ENCODE measurements at regions not wholly inside any gene's neighbourhood (a gene's known extent, or its start where the extent isn't known, plus 50 kb on each side); places are given as distances from the start of the nearest gene placed in this dataset.

DNA sequence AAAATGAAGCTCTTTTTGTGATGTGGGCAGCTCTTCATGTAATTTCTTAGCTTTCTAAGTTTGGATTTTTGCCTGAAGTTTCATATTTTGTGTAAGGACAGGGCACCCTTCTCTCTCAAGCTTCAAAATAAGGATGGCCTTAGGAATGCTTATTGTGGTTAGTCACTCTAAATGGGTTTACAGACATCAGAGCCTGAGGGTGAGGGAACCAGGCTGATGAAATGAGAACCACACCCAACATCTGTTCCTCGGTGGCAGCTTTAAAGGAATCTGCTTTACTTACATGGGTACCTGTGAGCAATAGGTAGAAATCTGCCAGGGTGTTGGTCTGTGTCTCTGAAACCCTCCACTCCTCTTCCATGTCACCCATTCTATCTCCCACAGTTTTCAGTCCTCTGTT, 174.3 kb downstream of the EMX2 start:
- peaks cover 21% of the 10 kb centered on the region for H3K27me3 Mint-ChIP-seq (ENCODE audit: unreplicated experiment)
- DNase-seq, result no peak
- BruUV-seq (replicated peaks), result no TSS peak
- no peak overlapping the region for H3K4me3 Mint-ChIP-seq (ENCODE audit: low read depth, unreplicated experiment)
- H3K36me3 Mint-ChIP-seq (ENCODE audit: insufficient read depth, unreplicated experiment), result no peaks in the 10 kb centered on the region
- no peaks in the 10 kb centered on the region for H3K4me1 Mint-ChIP-seq (ENCODE audit: low read depth, unreplicated experiment)
- CTCF ChIA-PET, result no interaction called here
- intact Hi-C loops (cut with micrococcal nuclease; ENCODE audit: unreplicated experiment), result no loop called here
- H3K9me3 Mint-ChIP-seq (ENCODE audit: low read depth, unreplicated experiment), result no peaks in the 10 kb centered on the region
- no peak overlapping the region for H3K27ac Mint-ChIP-seq (ENCODE audit: unreplicated experiment)
- TF ChIP-seq, protein P1, sequence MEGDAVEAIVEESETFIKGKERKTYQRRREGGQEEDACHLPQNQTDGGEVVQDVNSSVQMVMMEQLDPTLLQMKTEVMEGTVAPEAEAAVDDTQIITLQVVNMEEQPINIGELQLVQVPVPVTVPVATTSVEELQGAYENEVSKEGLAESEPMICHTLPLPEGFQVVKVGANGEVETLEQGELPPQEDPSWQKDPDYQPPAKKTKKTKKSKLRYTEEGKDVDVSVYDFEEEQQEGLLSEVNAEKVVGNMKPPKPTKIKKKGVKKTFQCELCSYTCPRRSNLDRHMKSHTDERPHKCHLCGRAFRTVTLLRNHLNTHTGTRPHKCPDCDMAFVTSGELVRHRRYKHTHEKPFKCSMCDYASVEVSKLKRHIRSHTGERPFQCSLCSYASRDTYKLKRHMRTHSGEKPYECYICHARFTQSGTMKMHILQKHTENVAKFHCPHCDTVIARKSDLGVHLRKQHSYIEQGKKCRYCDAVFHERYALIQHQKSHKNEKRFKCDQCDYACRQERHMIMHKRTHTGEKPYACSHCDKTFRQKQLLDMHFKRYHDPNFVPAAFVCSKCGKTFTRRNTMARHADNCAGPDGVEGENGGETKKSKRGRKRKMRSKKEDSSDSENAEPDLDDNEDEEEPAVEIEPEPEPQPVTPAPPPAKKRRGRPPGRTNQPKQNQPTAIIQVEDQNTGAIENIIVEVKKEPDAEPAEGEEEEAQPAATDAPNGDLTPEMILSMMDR (IDR thresholded peaks at IDR 0.05; ENCODE audit: unreplicated experiment), result no peak

DNA sequence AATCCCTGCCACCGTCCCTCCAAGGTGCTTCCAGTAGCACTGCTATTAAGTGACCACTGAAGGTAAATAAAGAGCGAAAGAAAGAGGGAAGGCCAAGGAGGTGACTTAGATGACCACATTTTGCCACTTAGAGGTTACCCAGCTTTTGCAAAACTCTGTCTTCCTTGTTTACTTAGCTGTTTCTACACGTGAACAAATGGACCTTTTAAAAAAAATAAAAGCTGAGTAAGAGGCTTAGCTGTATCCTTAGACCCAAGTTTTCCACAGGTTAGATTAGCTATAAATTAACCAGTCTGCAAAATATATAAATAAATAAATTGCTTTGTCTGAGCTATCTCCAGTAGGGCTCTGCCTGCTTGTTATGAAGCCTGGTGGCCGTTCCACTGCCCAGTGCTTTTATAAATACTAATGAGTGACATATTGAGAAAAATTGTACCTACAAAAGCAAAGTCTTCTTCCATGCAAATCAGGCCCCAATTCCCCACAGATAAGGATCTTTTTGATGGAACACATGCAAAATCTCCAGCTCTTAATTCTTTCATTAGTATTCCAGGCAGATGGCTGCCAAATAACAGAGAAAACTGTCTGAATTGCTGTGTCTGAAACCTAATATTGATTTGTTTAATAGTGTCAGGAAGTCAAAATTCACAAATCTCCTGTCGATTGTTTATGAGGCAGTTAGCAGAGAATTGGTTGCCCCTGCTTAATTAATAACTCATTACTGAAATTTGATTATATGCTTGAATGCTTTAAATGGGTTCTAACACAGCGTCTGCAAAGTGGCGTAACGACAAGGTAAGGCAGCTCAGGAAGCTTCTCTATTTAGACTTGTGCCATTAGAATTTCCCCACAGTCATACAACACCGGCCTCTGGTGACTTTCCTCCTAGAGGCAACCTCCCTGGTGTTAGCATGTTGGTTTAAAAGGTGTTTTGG, 176.7 kb downstream of the EMX2 start:
- DNase-seq, result no peak
- H3K27ac Mint-ChIP-seq (ENCODE audit: unreplicated experiment), result no peak overlapping the region
- TF ChIP-seq, protein P1 (IDR thresholded peaks at IDR 0.05; ENCODE audit: unreplicated experiment), result no peak
- H3K27me3 Mint-ChIP-seq (ENCODE audit: unreplicated experiment), result peaks cover 11% of the 10 kb centered on the region
- no TSS peak for BruUV-seq (replicated peaks)
- CTCF ChIA-PET, result no interaction called here
- intact Hi-C loops (cut with micrococcal nuclease; ENCODE audit: unreplicated experiment), result no loop called here
- no peak overlapping the region for H3K4me3 Mint-ChIP-seq (ENCODE audit: low read depth, unreplicated experiment)
- no peaks in the 10 kb centered on the region for H3K9me3 Mint-ChIP-seq (ENCODE audit: low read depth, unreplicated experiment)
- H3K4me1 Mint-ChIP-seq (ENCODE audit: low read depth, unreplicated experiment), result no peaks in the 10 kb centered on the region
- H3K36me3 Mint-ChIP-seq (ENCODE audit: insufficient read depth, unreplicated experiment), result no peaks in the 10 kb centered on the region

DNA sequence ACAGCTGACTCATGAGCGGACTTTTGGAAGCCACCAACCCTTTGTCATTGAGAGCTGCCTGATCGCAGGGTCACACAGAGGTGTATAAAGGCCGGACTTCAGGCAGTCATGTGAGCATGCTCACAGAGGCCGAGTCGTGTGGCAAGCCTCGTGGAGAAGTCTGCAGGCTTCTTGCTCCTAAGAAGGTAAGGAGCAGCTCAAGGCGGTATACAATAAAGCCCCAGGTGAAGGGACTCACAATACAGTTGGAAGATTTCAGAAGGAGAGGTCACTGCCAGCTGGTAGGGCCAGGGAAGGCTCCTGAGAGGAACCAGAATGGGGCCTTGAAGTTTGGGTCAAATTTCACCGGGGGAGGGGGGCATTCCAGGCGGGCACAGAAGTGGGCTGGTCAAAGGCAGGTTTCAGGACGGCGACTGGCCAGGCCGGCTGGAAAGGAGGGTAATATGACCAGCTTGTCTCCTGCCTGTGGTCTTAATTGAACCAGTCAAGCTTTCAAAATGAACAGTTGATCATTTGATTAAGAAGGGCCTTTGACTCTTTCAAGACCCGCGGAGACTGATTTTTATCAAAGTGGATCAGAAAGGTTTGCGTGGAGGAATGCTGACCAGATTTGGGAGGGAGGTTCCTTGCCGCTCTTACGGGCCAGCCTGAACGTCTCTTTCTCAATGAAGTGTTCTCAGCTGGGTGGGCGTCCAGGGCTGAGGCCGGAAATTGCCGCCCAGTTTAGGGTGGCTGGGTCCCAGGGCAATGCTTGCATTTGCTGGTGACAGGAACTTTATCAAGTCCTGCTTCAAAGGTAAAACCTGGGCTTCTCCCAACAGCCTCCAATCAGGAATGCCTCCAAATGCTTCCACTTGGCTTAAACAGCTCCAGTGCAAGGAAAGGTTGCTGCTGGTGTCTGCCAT, 178.6 kb downstream of the EMX2 start:
- intact Hi-C loops (cut with micrococcal nuclease; ENCODE audit: unreplicated experiment), result no loop called here
- CTCF ChIA-PET, result interaction anchor here (0.7 kb wide), 1 partner anchor 1505 kb away, joined by 3 read pairs; no protein-coding TSS in a partner anchor

DNA sequence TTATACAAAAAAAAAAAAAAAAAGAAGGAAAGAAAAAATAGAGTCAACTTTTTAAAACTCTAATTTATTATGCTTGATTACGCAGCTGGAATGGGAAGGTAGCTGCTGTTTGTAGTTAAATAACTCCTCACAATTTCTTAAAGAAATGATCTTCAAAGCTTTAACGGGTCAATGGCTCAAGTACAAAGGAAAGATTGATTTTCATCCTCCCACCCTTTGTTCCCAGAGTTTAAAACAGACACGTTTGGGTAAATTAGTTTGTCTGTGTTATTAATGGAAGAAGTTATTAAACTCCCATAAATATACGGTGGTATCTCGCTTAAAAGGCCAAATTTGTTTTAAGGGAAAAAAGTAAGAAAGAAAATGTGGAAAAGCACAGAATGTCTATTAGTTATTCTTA, 179.3 kb downstream of the EMX2 start:
- TF ChIP-seq, protein P1 (IDR thresholded peaks at IDR 0.05; ENCODE audit: unreplicated experiment), result no peak
- H3K27ac Mint-ChIP-seq (ENCODE audit: unreplicated experiment), result no peak overlapping the region
- H3K27me3 Mint-ChIP-seq (ENCODE audit: unreplicated experiment), result peaks cover 8% of the 10 kb centered on the region
- H3K4me3 Mint-ChIP-seq (ENCODE audit: low read depth, unreplicated experiment), result no peak overlapping the region
- intact Hi-C loops (cut with micrococcal nuclease; ENCODE audit: unreplicated experiment), result no loop called here
- no peak for DNase-seq
- no peaks in the 10 kb centered on the region for H3K4me1 Mint-ChIP-seq (ENCODE audit: low read depth, unreplicated experiment)
- H3K36me3 Mint-ChIP-seq (ENCODE audit: insufficient read depth, unreplicated experiment), result no peaks in the 10 kb centered on the region
- no TSS peak for BruUV-seq (replicated peaks)
- CTCF ChIA-PET, result interaction anchor here (0.7 kb wide), 1 partner anchor 1504 kb away, joined by 3 read pairs; no protein-coding TSS in a partner anchor
- H3K9me3 Mint-ChIP-seq (ENCODE audit: low read depth, unreplicated experiment), result no peaks in the 10 kb centered on the region

More for the DNA sequence above, 178.6 kb downstream of the EMX2 start:
- Mint-ChIP-seq H3K27ac (ENCODE audit: unreplicated experiment) (no peak overlapping the region), H3K4me3 (ENCODE audit: low read depth, unreplicated experiment) (no peak overlapping the region), H3K9me3 (ENCODE audit: low read depth, unreplicated experiment) (no peaks in the 10 kb centered on the region), H3K4me1 (ENCODE audit: low read depth, unreplicated experiment) (no peaks in the 10 kb centered on the region), H3K36me3 (ENCODE audit: insufficient read depth, unreplicated experiment) (no peaks in the 10 kb centered on the region), H3K27me3 (ENCODE audit: unreplicated experiment) (peaks cover 8% of the 10 kb centered on the region)
- no TSS peak for BruUV-seq (replicated peaks)
- no peak for DNase-seq
- TF ChIP-seq, protein P1 (IDR thresholded peaks at IDR 0.05; ENCODE audit: unreplicated experiment), result no peak

Data from Calu3 (cell line).